ENCODE measurements at regions not wholly inside any gene's neighbourhood (a gene's known extent, or its start where the extent isn't known, plus 50 kb on each side); places are given as distances from the start of the nearest gene placed in this dataset.
"Not testable (repeated sequence)": the region's sequence is repeated elsewhere in the genome, so short reads cannot be mapped to it uniquely, and the experiment has no call there.

- DNase-seq: no peak
Observed at GRCh38 chr18:34491719-34492118, 218.4 kb upstream of the DTNA start.

GRCh38 chr18:34492652-34493051, 217.4 kb upstream of the DTNA start:
- DNase-seq: no peak

GRCh38 chr18:34493099-34493544, 217.0 kb upstream of the DTNA start:
- peak; percentile 9 for DNase-seq

DNA sequence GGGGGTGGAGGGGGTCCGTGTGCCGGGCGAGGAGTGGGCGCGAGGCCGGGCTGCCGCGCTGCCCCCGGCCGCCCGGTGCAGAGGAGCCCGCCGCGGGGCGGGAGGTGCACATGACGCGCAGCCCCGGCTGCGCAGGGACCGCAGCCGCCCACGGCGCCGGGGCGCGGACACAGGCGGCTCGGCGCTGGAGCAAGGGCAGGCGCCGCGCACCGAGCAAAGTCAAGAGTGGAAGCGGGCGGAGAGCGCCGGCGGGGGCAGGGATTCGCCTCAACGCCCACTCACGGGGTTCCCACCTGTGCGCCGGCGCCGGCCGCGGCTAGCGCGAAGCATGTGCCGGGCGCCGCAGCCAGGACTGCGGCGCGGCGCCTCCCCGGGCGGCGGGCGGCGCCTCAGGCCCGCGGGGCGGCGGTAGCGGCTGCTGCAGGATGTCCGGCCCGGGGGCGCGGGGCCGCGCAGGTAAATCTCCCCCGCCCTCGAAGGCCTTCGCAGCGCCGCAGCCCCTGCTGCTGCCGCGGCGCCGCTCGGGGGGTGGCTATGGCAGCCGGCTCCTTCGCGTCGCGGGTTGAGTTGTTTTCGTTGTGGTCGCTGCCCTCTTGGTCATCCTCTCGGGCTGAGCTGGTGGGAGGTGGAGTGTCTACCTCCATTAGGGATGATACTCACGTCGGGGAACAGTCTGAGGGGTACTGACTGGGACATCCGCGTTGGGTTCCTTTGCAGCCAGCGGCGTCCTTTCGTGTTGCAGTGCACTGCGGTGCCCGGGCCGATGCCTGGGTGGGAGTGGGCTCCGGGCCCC, 216.3 kb upstream of the DTNA start:
- no peak for DNase-seq

DNA sequence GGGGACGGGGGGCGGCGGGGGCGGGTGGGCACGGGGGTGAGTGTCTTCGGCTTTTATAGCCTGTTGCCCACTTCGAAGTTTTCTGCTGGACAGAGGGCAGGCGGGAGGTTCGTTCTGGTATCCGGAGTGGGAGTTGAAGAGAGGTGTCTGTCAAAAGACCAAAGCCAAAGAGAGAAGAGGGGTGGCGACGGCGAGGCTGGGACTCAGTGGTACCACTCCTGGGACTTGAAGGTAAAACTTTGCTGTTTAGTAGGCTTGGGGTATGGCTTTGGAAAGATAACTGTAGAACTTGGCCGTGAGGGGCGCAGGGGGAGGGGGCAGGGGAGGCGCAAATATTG, 215.8 kb upstream of the DTNA start:
- DNase-seq: no peak

GRCh38 chr18:34495506-34495905, 214.6 kb upstream of the DTNA start:
- DNase-seq: no peak

GRCh38 chr18:34501553-34501952, 208.5 kb upstream of the DTNA start:
- DNase-seq: no peak

- no peak for DNase-seq
Observed at GRCh38 chr18:34506198-34506597, 203.9 kb upstream of the DTNA start.

DNA sequence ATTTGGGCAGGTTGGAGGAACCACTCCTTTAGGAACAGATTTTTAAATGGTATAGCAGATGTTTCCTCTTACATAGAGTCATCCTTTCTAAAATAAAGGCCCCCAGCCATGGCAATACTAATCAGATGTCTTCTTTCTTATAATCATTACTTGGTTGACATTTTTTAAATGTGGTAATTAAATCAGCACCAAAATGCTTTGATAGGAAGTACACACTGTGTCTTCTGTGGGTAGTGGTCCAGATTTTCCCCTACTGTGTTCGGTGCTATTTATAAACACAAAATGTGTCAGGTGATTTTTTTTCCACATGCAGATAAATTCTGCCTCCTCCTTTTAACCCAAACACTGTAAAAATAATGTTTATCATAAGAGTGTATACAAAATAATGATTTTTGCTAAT, 200.9 kb upstream of the DTNA start:
- DNase-seq: no peak

DNA sequence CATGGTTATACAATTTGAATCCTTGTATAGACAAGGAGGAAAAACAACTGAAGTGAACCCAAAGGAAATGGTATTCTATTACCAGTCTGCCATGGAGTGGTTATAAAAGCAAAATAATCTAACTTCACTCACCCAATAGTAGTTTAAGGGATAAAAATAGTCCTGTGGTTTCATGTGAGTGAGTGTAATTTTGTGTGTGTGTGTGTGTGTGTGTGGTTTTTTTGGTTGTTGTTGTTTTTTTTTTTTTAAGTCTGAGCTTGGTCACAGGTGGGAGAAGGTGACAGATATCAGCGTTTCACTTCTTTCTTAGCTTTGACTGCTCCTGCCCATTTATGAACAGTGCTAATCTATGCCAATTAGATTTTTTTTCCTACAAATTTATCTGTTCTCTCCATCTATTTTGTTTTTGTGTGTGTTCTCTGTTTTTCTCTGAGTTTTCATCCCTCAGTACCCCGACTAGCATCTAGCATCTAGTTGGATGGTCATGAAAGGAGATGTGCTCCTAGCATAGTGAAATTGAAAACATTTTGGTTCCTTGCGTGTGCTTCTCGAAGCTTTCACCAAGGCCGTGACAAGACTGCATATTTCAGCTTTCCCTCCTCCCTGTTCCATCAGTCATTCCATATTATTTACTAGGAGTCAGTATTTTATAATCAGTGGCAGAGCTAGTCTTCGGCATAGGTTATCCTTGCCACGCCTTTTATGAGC, 200.1 kb upstream of the DTNA start:
- DNase-seq: no peak

GRCh38 chr18:34510926-34511325, 199.2 kb upstream of the DTNA start:
- no peak for DNase-seq

GRCh38 chr18:34511435-34511834, 198.7 kb upstream of the DTNA start:
- DNase-seq: no peak

GRCh38 chr18:34511879-34512278, 198.2 kb upstream of the DTNA start:
- no peak for DNase-seq

- DNase-seq: no peak
Observed at GRCh38 chr18:34514238-34514637, 195.9 kb upstream of the DTNA start.

DNA sequence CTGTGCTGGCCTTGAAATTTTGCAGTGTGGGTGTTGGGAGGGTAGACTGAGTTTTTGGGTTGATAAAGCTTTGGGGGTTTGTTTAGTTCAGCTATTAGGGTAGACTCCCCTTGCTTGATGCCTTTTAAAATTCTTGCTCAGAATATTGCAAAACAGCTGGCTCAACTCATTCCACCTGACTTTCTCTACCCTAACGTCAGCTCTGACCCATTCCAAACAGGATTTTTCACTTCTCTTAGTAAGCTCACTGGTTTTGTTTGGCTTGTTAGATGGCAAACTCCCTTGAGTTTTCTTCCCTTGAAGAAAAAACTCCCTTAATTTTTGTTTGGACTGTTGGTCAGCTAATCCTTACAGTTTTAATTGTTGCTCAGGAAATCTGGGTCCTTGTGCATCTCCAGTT, 195.1 kb upstream of the DTNA start:
- no peak for DNase-seq

DNA sequence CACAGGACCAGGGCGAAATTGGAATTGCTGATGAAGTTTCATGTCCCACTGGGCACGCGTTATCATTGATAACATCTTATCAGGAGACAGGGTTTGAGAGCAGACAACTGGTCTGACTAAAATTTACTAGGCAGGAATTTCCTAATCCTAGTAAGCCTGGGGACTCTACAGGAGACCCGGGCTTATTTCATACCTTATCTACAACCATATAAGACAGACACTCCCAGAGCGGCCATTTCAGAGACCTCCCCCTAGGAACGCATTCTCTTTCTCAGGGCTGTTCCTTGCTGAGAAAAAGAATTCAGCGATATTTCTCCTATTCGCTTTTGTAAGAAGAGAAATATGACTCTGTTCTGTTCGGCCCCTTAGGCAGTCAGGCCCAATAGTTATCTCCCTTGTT, 193.7 kb upstream of the DTNA start:
- DNase-seq: not testable (repeated sequence)

DNA sequence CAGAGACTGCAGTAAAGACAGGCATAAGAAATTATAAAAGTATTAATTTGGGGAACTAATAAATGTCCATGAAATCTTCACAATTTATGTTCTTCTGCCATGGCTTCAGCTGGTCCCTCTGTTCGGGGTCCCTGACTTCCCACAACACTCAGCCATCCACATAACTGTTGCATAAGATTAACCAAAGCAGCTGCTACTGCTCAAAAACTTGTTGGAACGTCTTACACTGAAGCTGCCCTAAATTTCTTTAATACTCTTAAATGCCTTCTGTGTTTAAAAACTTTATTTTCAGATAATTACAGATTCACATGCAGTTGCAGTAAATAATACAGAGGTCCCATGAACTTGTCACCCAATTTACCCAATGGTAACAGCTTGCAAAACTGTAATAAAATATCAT, 193.1 kb upstream of the DTNA start:
- not testable (repeated sequence) for DNase-seq

- DNase-seq: no peak
Observed at GRCh38 chr18:34521040-34521439, 189.1 kb upstream of the DTNA start.

- DNase-seq: no peak
Observed at GRCh38 chr18:34522603-34523002, 187.5 kb upstream of the DTNA start.

- DNase-seq: no peak
Observed at GRCh38 chr18:34525244-34525643, 184.9 kb upstream of the DTNA start.

- DNase-seq: no peak
Observed at GRCh38 chr18:34528177-34528576, 181.9 kb upstream of the DTNA start.

DNA sequence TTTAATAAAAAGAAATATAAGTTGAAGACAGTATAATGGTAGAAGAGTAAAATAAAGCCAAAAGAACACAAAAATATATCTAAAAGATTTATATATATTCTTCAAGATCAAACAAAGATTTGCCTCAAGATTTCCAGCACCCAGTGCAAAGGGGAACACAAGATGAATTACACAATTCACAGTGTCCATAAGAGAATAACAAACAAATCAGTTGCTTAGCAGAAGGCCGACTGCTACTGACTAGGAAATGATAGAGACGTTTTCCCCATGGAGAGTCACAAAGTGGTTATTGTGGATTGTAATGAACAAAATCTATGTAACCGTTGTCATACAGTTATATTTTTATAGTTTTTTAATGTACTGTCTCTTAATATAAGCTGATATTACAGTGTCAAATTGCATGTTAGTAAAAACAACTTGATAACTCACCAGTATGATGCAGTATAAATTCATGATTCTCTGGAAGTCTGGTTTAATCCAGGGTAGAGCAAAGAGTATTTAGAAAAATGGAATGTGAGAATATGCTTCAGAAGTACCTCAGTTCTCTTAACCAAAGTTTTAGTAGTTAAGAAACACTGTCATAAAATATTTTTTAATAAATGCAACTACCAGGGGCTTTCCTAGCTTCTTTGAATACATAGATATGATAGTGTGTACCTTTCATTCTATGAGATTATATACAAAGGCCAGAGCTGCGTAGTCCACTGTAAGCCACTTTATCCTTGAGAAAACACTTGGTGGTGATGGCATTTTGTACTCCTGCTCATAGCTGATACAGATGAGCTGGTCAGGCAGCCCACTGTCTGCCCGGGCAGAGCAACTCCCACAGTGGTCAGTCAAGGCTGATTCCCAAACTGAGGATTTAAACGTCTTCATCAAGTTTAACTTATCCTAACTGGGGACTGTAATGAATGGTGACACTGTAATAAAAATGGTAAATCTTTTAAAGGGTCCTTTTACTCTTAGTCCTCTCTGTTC, 180.5 kb upstream of the DTNA start:
- DNase-seq: no peak

- DNase-seq: no peak
Observed at GRCh38 chr18:34531110-34531509, 179.0 kb upstream of the DTNA start.

Measured in NCI-H1048 (cell line).